ENCODE measurements at regions not wholly inside any gene's neighbourhood (a gene's known extent, or its start where the extent isn't known, plus 50 kb on each side); places are given as distances from the start of the nearest gene placed in this dataset.
"Not testable (repeated sequence)": the region's sequence is repeated elsewhere in the genome, so short reads cannot be mapped to it uniquely, and the experiment has no call there.

DNA sequence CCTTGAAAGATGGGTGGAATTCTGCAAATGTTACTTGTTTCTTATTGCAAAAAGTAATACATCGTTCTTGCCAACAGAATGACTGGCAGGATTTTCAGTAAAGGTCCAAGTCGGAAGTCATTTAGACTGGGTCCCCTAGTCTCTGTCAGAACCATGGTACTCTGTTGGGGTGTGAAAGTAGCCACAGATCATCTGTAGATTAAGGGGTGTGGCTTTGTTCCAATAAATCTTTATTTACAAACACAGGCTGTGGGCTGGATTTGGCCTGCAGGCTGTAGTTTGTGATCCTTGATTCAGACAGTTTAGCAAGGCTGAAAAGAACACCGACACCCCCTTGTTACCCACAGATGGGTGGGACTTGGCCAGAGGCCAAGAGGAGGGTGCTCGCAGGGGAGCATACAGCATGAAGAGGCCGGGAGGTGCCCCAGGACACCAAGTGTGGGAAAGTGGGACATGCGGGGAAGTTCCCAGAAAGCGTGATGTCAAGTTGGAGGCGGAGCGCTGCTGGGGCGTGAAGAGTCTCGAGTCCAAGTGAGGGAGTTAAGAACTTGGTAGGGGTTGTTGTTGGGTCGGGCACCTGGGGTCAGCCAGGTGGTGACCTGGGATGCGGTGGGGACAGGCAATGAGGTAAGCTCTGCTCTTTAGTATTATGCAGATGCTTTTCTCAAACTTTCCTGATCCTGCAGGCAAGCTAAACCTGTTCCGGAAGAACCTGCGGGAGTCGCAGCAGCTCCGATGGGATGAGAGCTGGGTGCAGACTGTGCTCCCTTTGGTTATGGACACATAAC, 175.7 kb downstream of the ADRA2C start:
- TF ChIP-seq YY1 (IDR thresholded peaks at IDR 0.05; ENCODE audit: insufficient read depth, insufficient read length); ZNF274 (IDR thresholded peaks at IDR 0.05; ENCODE audit: low read depth, low read length); SUZ12 (IDR thresholded peaks at IDR 0.05; ENCODE audit: extremely low read depth, insufficient read depth, insufficient read length): not testable (repeated sequence)

Measured in NT2/D1 (cell line).